Left lung (tissue), 4 donors: ENCODE measurements at regions not wholly inside any gene's neighbourhood (a gene's known extent, or its start where the extent isn't known, plus 50 kb on each side); places are given as distances from the start of the nearest gene placed in this dataset.
A peak's percentile ranks its signal among the peaks of the same experiment; 100 is the strongest.

ENCODE experiments used
- ATAC-seq: fragments of 200-7000 bp; cut with Tn5 transposase; one replicate; pipeline ENCODE4 v1.9.1; 2020; ENCODE audit warnings: moderate library complexity
- DNase-seq, 4 donors: peaks; one replicate each; pipeline ENCODE4 v3.0.0-alpha.2; 2013 to 2020
- H3K27ac ChIP-seq, 2 donors: fragments of 200-600 bp; sonication (generic) in 1 of 2; one replicate each; pipeline versions ENCODE4 v1.5.0 to v1.8.0; 2020 to 2021
- H3K27me3 ChIP-seq, 2 donors: fragments of 200-600 bp; sonication (generic) in 1 of 2; one replicate each; pipeline versions ENCODE4 v1.5.0 to v1.8.0; 2020 to 2021
- H3K36me3 ChIP-seq, 2 donors: fragments of 200-600 bp; sonication (generic) in 1 of 2; one replicate each; pipeline versions ENCODE4 v1.5.0 to v1.8.0; 2020 to 2021
- H3K4me1 ChIP-seq, 2 donors: fragments of 200-600 bp; one replicate each; pipeline ENCODE4 v1.8.0; 2021
- H3K4me3 ChIP-seq, 2 donors: fragments of 200-600 bp; sonication (generic) in 1 of 2; one replicate each; pipeline versions ENCODE4 v1.5.0 to v1.8.0; 2020 to 2021; ENCODE audit warnings: mild to moderate bottlenecking in 1 of 2
- H3K9me3 ChIP-seq, 2 donors: fragments of 200-600 bp; sonication (generic) in 1 of 2; one replicate each; pipeline versions ENCODE4 v1.5.0 to v1.8.0; 2020 to 2021
- CTCF ChIP-seq, 2 donors: fragments of 200-600 bp; sonication (generic) in 1 of 2; IDR thresholded peaks; one replicate each; pipeline versions ENCODE4 v1.5.0 to v1.8.0; 2021; ENCODE audit warnings: antibody characterized with exemption in 2 of 2
- intact Hi-C, 2 donors: fragments of 100-400 bp; cut with DNase I; formaldehyde crosslinking; loops; one replicate each; pipeline versions ENCODE4 v1.11.2 to v1.14.2; 2022
- donor health status: DM: no; HTN: yes; CAD: no.
- donor health status: DM: no; HTN: no; CAD: no.

DNA sequence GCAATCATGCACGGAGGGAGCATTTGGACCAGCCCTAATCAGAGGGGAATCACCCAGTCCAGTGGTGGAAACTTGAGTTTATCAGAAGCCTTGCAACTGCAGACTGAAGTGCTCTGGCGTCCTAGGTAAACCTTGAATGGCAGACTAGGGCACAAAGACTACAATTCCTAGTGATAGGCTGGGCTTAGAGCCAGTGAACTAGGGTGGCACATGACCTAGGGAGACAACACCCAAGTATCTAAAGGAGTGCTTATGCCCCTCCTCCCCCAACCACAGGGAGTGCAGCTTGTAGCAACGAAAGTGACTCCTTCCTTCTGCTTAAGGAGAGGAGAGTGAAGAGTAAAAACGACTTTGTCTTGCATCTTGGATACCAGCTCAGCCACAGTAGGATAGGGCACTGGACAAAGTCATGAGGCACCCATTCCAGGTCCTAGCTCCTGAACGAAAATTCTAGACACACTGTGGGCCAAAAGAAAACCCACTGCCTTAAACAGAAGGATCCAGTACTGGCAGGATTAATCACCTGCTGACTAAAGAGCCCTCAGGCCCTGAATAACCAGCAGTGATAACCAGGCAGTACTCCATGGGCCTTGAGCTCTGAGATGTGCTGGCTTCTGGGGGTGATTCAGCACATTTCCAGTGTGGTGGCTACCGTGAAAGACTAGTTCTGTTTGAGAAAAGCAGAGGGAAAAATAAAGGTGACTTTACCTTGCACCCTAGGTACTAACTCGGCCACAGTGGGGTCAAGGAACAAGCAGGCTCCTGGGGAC is 58.7 kb upstream of the STARD8 start:
- DNase-seq: no peak
- H3K36me3 ChIP-seq: no peaks in the 10 kb centered on the region
- TF ChIP-seq CTCF (IDR thresholded peaks at IDR 0.05): no peak
- H3K4me3 ChIP-seq: no peak overlapping the region
- peak; percentile 53 for ATAC-seq
- H3K4me1 ChIP-seq: no peaks in the 10 kb centered on the region
- intact Hi-C loops: no loop called here
- no peaks in the 10 kb centered on the region for H3K27me3 ChIP-seq
- no peaks in the 10 kb centered on the region for H3K9me3 ChIP-seq
- no peak overlapping the region for H3K27ac ChIP-seq

GRCh38 chrX:68589372-68589753 is 58.1 kb upstream of the STARD8 start:
- no peak for DNase-seq
- H3K9me3 ChIP-seq: peaks cover 0 to 3% of the 10 kb centered on the region in 2 donors
- H3K4me3 ChIP-seq: no peak overlapping the region
- no peak for ATAC-seq
- H3K36me3 ChIP-seq: no peaks in the 10 kb centered on the region
- H3K27ac ChIP-seq: no peak overlapping the region
- H3K27me3 ChIP-seq: no peaks in the 10 kb centered on the region
- TF ChIP-seq CTCF (IDR thresholded peaks at IDR 0.05): no peak
- H3K4me1 ChIP-seq: no peaks in the 10 kb centered on the region
- intact Hi-C loops: no loop called here

GRCh38 chrX:68594769-68595168 is 52.7 kb upstream of the STARD8 start:
- intact Hi-C loops: no loop called here
- no peaks in the 10 kb centered on the region for H3K27me3 ChIP-seq
- no peaks in the 10 kb centered on the region for H3K4me1 ChIP-seq
- no peak overlapping the region for H3K27ac ChIP-seq
- no peaks in the 10 kb centered on the region for H3K36me3 ChIP-seq
- H3K4me3 ChIP-seq: no peak overlapping the region
- DNase-seq (no peak), ATAC-seq (no peak)
- TF ChIP-seq CTCF (IDR thresholded peaks at IDR 0.05): no peak
- peaks cover 0 to 10% of the 10 kb centered on the region in 2 donors for H3K9me3 ChIP-seq

DNA sequence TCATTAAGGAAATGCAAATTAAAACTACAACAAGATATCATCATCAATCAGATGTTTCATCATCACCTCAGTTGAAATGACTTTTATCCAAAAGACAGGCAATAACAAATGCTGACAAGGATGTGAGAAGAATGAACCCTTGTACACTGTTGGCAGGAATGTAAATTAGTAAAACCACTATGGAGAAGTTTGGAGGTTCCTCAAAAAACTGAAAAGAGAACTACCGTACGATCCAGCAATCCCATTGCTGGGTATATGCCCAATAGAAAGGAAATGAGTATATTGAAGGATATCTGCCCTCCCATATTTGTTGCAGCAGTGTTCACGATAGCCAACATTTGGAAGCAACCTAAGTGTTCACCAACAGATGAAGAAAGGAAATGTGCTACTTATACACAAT is 50.6 kb upstream of the STARD8 start:
- ATAC-seq (no peak), DNase-seq (no peak)
- no peak overlapping the region for H3K4me3 ChIP-seq
- no peak overlapping the region for H3K27ac ChIP-seq
- intact Hi-C loops: no loop called here
- no peaks in the 10 kb centered on the region for H3K27me3 ChIP-seq
- no peaks in the 10 kb centered on the region for H3K36me3 ChIP-seq
- H3K4me1 ChIP-seq: no peaks in the 10 kb centered on the region
- TF ChIP-seq CTCF (IDR thresholded peaks at IDR 0.05): no peak
- peaks cover 0 to 10% of the 10 kb centered on the region in 2 donors for H3K9me3 ChIP-seq
